ENCODE measurements at regions not wholly inside any gene's neighbourhood (a gene's known extent, or its start where the extent isn't known, plus 50 kb on each side); places are given as distances from the start of the nearest gene placed in this dataset.

DNA sequence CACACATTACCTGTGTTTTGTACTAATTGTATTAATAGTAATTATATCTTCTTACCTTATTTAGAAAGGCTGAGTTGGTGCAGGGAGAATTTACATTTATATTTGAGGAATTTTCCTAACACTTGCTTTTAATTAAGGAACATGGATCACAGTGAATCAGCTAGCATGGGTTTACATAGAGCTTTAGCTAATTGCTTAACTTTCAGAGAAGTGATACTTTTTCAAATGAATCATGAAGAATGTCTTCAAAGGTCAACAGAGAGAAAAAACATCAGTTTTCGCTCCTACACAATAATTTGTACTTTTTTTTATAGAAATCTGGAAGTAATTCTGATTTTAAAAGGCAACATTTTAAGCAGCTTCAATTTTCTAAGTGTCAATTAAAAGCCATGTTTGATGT is 195.0 kb upstream of the HEY2 start:
- no peaks in the 10 kb centered on the region for H3K9me3 ChIP-seq (ENCODE audit: insufficient read depth in 2 of 2, low read depth in 1 of 2, low read length in 1 of 2)
- peaks cover 0 to 6% (median under 1%) of the 10 kb centered on the region in 4 experiments; a peak in 4 of 7 replicates for H3K4me1 ChIP-seq (replicated peaks in 1 of 4; ENCODE audit: control insufficient read depth in 3 of 4, insufficient read depth in 4 of 4, low read length in 3 of 4)
- no peak overlapping the region for H3K27ac ChIP-seq (ENCODE audit: low read depth, low read length)
- no peak for FAIRE-seq
- WGBS, 2 experiments (ENCODE audit: extremely low coverage in 1 of 2, insufficient coverage in 1 of 2, insufficient read length in 1 of 2, insufficient replicate concordance in 2 of 2, low coverage in 1 of 2, low lambda C conversion rate in 2 of 2, missing lambda C conversion rate in 1 of 2): 69% methylated on average over 1 of the region's 1 CpG; no CpG with 5 or more reads in 1 of the 2 experiments
- no peak overlapping the region for H3K4ac ChIP-seq (replicated peaks; ENCODE audit: insufficient read length, low read depth, low read length)
- H2BK120ac ChIP-seq (replicated peaks; ENCODE audit: low read depth, low read length): no peak overlapping the region
- no peak overlapping the region for H2BK5ac ChIP-seq (ENCODE audit: low read depth, low read length)
- no peaks in the 10 kb centered on the region; a peak in 1 of 7 replicates for H3K27me3 ChIP-seq (replicated peaks in 1 of 4; ENCODE audit: control insufficient read depth in 3 of 4, extremely low read depth in 1 of 4, insufficient read depth in 3 of 4, low read length in 3 of 4)
- no peak overlapping the region for H2AK5ac ChIP-seq (ENCODE audit: low read depth, low read length)
- no peaks in the 10 kb centered on the region; a peak in 1 of 8 replicates for H3K36me3 ChIP-seq (ENCODE audit: control insufficient read depth in 2 of 4, insufficient read depth in 4 of 4, low read length in 3 of 4)
- no peak overlapping the region for H3K14ac ChIP-seq (ENCODE audit: insufficient read length)
- no peaks in the 10 kb centered on the region for H3K79me2 ChIP-seq (ENCODE audit: control insufficient read depth in 1 of 2, insufficient read depth in 2 of 2, low read length in 2 of 2)
- H3K4me3 ChIP-seq (ENCODE audit: extremely low read depth in 1 of 4, insufficient read depth in 2 of 4, low read depth in 3 of 4, low read length in 4 of 4): no peak overlapping the region
- ChIA-PET CTCF (ENCODE audit: partially characterized antibody) (no interaction called here), POLR2A (ENCODE audit: partially characterized antibody) (no interaction called here)
- no peak overlapping the region for H2BK12ac ChIP-seq (ENCODE audit: low read depth, low read length)
- no peaks in the 10 kb centered on the region for H4K20me1 ChIP-seq (replicated peaks in 1 of 2; ENCODE audit: control insufficient read depth in 1 of 2, insufficient read depth in 2 of 2, low read length in 2 of 2)
- no peak for DNase-seq (ENCODE audit: low read depth in 1 of 2, low spot score in 2 of 2)
- H4K91ac ChIP-seq (replicated peaks; ENCODE audit: insufficient read length, low read length): no peak overlapping the region
- no peak overlapping the region for H4K8ac ChIP-seq (ENCODE audit: extremely low read depth, insufficient read depth, low read length)
- no peak overlapping the region for H3K56ac ChIP-seq (replicated peaks; ENCODE audit: insufficient read length, low read depth, low read length)
- H3K23me2 ChIP-seq (ENCODE audit: low read depth, low read length): no peaks in the 10 kb centered on the region
- H3K23ac ChIP-seq (ENCODE audit: insufficient read length): no peak overlapping the region
- H2BK15ac ChIP-seq (ENCODE audit: low read length): no peak overlapping the region
- H3K18ac ChIP-seq (ENCODE audit: extremely low read depth, low read length): no peak overlapping the region
- no peak for TF ChIP-seq POLR2AphosphoS5 (IDR thresholded peaks at IDR 0.05; ENCODE audit: low read depth, low read length)
- TF ChIP-seq, protein P1, sequence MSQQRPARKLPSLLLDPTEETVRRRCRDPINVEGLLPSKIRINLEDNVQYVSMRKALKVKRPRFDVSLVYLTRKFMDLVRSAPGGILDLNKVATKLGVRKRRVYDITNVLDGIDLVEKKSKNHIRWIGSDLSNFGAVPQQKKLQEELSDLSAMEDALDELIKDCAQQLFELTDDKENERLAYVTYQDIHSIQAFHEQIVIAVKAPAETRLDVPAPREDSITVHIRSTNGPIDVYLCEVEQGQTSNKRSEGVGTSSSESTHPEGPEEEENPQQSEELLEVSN (IDR thresholded peaks at IDR 0.05): no peak
- TF ChIP-seq KDM5A (IDR thresholded peaks at IDR 0.05; ENCODE audit: low read length): no peak
- no peak for TF ChIP-seq KDM4A (IDR thresholded peaks at IDR 0.05; ENCODE audit: low read depth, low read length, severe bottlenecking)
- no peak for TF ChIP-seq JUN (IDR thresholded peaks at IDR 0.05; ENCODE audit: low read depth, low read length)
- TF ChIP-seq EZH2 (IDR thresholded peaks at IDR 0.05; ENCODE audit: low read depth, low read length, severe bottlenecking): no peak
- no peak for TF ChIP-seq SIX5 (IDR thresholded peaks at IDR 0.05; ENCODE audit: low read depth, low read length)
- TF ChIP-seq SIN3A (conservative IDR thresholded peaks at IDR 0.05 in 1 of 2, IDR thresholded peaks at IDR 0.05 in 1 of 2; ENCODE audit: low read depth in 1 of 2, low read length in 2 of 2): no peak
- H3K79me1 ChIP-seq (ENCODE audit: low read depth, low read length): no peaks in the 10 kb centered on the region
- H3K9ac ChIP-seq (replicated peaks in 1 of 4; ENCODE audit: extremely low read depth in 1 of 4, low read depth in 3 of 4, low read length in 3 of 4): no peak overlapping the region
- H4K5ac ChIP-seq (ENCODE audit: insufficient read length, low read depth, low read length): no peak overlapping the region
- no peak overlapping the region for H2AFZ ChIP-seq (ENCODE audit: low read length)
- no peak overlapping the region for H3K4me2 ChIP-seq (ENCODE audit: insufficient read depth in 1 of 2, low read depth in 2 of 2, low read length in 2 of 2)
- no peak overlapping the region for H2BK20ac ChIP-seq (ENCODE audit: low read length)

Measured in H1 (cell line).